Suprapubic skin (tissue), 4 donors: ENCODE measurements at regions not wholly inside any gene's neighbourhood (a gene's known extent, or its start where the extent isn't known, plus 50 kb on each side); places are given as distances from the start of the nearest gene placed in this dataset.

Source experiments
- CTCF ChIP-seq, 2 donors: fragments of 200-600 bp in 1 of 2; fragments of 450-650 bp in 1 of 2; sonication (generic) in 1 of 2; IDR thresholded peaks; one replicate each; pipeline ENCODE4 v1.5.1; 2016 to 2019; ENCODE audit warnings: antibody characterized with exemption in 2 of 2, mild to moderate bottlenecking in 1 of 2, moderate library complexity in 1 of 2
- EP300 ChIP-seq: sonication (generic); formaldehyde crosslinking; IDR thresholded peaks from one replicate; pipeline ENCODE4 v1.6.1; 2017; ENCODE audit warnings: antibody characterized with exemption
- POLR2A ChIP-seq, 2 donors: fragments of 450-650 bp; IDR thresholded peaks; one replicate each; pipeline ENCODE4 v1.6.1; 2017; ENCODE audit warnings: antibody characterized with exemption in 2 of 2, mild to moderate bottlenecking in 2 of 2, moderate library complexity in 2 of 2
- POLR2AphosphoS5 ChIP-seq, 3 donors: sonication (generic); formaldehyde crosslinking; IDR thresholded peaks; one replicate each; pipeline ENCODE4 v1.6.1; 2017; ENCODE audit warnings: antibody characterized with exemption in 3 of 3

GRCh38 chrX:66988331-66988730 lies 349.5 kb upstream of the EDA2R start:
- TF ChIP-seq CTCF (IDR thresholded peaks at IDR 0.05) (no peak), POLR2AphosphoS5 (IDR thresholded peaks at IDR 0.05) (no peak), EP300 (no peak), POLR2A (IDR thresholded peaks at IDR 0.05) (no peak)
